ENCODE measurements at regions not wholly inside any gene's neighbourhood (a gene's known extent, or its start where the extent isn't known, plus 50 kb on each side); places are given as distances from the start of the nearest gene placed in this dataset. TPM values are rescaled to one million over a fixed set of nuclear protein-coding genes. Genes with fewer than 3 reads are reported as not detected.

GRCh38 chr1:162912061-162912667, 51.2 kb upstream of the CCDC190 start:
- no peak overlapping the region for H3K4me3 ChIP-seq (replicated peaks in 1 of 3)
- no peaks in the 10 kb centered on the region for H3K36me3 ChIP-seq
- no peak overlapping the region for H3K27ac ChIP-seq
- 89 to 98% methylated on average over 1 of the region's 1 CpG for WGBS, 2 donors
- intact Hi-C loops (cut with DNase I), result no loop called here
- H3K27me3 ChIP-seq, result no peaks in the 10 kb centered on the region
- no peak for DNase-seq
- no peaks in the 10 kb centered on the region for H3K9me3 ChIP-seq
- TF ChIP-seq POLR2A (IDR thresholded peaks at IDR 0.05) (no peak), CTCF (IDR thresholded peaks at IDR 0.05) (no peak)
- no peaks in the 10 kb centered on the region for H3K4me1 ChIP-seq

Small RNA genes in the stretch of these regions (small RNA-seq; reads per million reads assigned to genes)
- not detected for gene AL392003.1
